ENCODE measurements at regions not wholly inside any gene's neighbourhood (a gene's known extent, or its start where the extent isn't known, plus 50 kb on each side); places are given as distances from the start of the nearest gene placed in this dataset.

- DNase-seq: no peak
Measured at GRCh38 chr4:128347175-128347868, 59.7 kb upstream of the PGRMC2 start.

- DNase-seq: no peak
Measured at GRCh38 chr4:128346054-128346716, 58.6 kb upstream of the PGRMC2 start.

GRCh38 chr4:128345650-128346049 lies 58.0 kb upstream of the PGRMC2 start:
- DNase-seq: no peak

- DNase-seq: no peak
Measured at GRCh38 chr4:128342762-128343161, 55.1 kb upstream of the PGRMC2 start.

GRCh38 chr4:128341634-128342033 lies 54.0 kb upstream of the PGRMC2 start:
- no peak for DNase-seq

GRCh38 chr4:128338634-128339355 lies 51.2 kb upstream of the PGRMC2 start:
- DNase-seq: no peak

GRCh38 chr4:128337863-128338262 lies 50.2 kb upstream of the PGRMC2 start:
- no peak for DNase-seq
